Fibroblast of the aortic adventitia (primary cell): ENCODE measurements at regions not wholly inside any gene's neighbourhood (a gene's known extent, or its start where the extent isn't known, plus 50 kb on each side); places are given as distances from the start of the nearest gene placed in this dataset.

ENCODE experiments used
- DNase-seq: peaks from one replicate; pipeline ENCODE4 v3.0.0-alpha.2; 2010; ENCODE audit warnings: low read depth
- H3K4me3 ChIP-seq: 2 replicates; pipeline ENCODE4 v1.5.1; 2011; ENCODE audit warnings: low read depth, mild to moderate bottlenecking, control low read depth, low read length, moderate library complexity
- TF ChIP-seq, protein P1 (sequence below): IDR thresholded peaks from 2 replicates; pipeline ENCODE4 v1.5.1; 2011; ENCODE audit warnings: mild to moderate bottlenecking, low read length, control low read depth, inconsistent platforms; ENCODE audit not compliant: insufficient read depth

DNA sequence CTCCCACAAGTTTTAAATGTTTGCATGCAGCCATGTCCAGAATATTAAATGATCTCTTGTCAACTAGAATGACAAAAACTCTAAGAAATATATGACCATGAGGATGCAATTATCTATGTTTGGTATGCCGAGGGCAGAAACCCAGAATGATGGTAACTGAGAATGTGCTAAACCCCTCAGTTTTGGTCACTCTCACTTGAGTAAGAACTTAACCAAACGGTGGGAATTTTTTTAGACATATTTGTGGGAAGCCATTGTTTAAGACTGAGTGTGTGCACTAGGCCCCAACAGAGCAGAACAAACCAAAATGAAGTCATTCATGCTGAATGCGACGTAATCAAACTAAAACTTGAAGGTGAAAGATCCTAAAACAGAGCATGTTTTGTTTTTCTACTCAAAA, 1927.9 kb upstream of the SEL1L start:
- TF ChIP-seq, protein P1, sequence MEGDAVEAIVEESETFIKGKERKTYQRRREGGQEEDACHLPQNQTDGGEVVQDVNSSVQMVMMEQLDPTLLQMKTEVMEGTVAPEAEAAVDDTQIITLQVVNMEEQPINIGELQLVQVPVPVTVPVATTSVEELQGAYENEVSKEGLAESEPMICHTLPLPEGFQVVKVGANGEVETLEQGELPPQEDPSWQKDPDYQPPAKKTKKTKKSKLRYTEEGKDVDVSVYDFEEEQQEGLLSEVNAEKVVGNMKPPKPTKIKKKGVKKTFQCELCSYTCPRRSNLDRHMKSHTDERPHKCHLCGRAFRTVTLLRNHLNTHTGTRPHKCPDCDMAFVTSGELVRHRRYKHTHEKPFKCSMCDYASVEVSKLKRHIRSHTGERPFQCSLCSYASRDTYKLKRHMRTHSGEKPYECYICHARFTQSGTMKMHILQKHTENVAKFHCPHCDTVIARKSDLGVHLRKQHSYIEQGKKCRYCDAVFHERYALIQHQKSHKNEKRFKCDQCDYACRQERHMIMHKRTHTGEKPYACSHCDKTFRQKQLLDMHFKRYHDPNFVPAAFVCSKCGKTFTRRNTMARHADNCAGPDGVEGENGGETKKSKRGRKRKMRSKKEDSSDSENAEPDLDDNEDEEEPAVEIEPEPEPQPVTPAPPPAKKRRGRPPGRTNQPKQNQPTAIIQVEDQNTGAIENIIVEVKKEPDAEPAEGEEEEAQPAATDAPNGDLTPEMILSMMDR, result no peak
- H3K4me3 ChIP-seq, result no peak overlapping the region
- no peak for DNase-seq

DNA sequence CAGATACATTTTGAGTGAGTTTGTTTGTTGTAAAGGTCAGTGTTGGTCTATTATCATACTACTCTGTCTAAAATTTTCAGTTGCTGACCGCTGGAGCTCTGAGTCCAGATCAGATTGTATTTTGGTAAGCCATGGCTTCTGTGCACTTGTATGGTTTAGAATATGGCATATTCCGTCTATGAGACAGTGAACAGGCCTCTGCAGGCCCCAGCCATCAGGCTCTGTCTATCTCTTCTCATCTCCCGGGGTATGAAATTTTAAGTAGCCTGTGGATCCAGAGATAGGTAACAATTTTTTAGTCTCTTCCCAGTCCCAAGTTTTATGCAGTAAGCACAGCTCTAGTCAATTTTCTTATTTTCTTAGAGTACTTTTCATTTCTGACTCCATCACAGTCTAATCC, 1929.1 kb upstream of the SEL1L start:
- TF ChIP-seq, protein P1, result no peak
- H3K4me3 ChIP-seq, result no peak overlapping the region
- no peak for DNase-seq

DNA sequence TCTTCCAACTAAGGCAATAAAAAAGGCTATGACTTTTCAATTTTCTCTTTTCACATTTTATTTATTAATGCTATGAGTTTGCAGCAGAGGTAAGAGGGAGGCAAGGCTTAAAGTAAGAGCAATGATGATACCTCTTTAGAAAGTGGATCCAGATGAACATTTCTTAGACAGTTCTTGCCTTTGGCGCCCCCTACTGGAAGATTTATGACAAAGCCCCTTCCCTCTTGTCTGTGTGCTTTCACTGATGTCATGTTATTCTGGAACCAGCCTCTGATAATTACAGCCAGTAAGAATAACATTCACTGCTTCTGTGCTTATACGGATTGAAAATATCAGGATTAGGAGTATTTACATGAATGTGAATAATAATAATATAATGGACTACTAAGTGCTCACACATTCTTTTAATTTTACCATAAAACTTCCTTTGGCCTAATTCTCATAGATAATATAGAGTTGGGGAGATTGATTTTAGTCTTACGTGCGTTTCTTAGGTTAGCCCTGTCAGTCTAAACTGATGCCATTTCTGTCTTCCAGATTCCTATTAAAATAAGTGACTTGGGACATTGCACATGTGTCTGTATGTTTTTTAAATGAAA, 1929.9 kb upstream of the SEL1L start:
- TF ChIP-seq, protein P1, result peak; percentile 41
- no peak overlapping the region for H3K4me3 ChIP-seq
- DNase-seq, result peak; percentile 27

DNA sequence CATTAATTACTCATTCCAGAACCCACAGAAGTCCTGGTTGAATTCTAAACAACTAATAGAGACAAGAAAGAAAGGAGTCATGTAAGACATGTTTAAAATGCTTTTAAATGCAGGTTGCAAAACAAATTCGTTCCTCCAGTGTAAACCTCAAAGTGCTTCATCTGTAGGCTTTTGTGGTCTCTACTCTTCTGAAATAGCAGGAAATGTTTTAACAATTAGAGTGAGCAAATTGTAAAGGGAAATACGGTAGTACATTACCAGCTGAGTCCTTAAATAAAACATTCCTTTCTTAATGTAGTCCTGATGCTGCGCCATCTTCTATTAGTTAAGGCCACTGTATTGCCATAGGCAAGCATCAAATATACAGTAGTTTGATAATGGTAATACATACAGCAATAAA, 1934.2 kb upstream of the SEL1L start:
- no peak for DNase-seq
- TF ChIP-seq, protein P1, result no peak
- no peak overlapping the region for H3K4me3 ChIP-seq

DNA sequence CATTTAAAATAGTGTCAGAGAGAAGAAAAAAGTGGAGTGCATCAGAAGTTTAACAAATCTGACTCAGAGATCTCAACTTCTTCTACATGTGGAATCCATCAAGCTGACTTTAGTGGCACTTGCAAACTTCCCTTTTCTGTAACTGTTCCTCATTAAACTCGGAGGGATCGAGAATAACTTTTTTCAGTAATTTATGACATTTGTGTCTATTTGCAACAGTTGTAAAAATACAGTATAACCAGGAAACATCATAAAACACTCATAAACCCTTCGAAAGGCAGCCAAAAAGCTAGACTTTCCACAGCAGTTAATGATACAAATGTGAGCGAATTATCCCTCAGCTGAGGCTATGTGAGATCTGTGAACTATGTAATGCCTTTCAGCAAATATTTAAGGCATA, 1936.8 kb upstream of the SEL1L start:
- no peak for DNase-seq
- no peak overlapping the region for H3K4me3 ChIP-seq
- TF ChIP-seq, protein P1, result no peak

DNA sequence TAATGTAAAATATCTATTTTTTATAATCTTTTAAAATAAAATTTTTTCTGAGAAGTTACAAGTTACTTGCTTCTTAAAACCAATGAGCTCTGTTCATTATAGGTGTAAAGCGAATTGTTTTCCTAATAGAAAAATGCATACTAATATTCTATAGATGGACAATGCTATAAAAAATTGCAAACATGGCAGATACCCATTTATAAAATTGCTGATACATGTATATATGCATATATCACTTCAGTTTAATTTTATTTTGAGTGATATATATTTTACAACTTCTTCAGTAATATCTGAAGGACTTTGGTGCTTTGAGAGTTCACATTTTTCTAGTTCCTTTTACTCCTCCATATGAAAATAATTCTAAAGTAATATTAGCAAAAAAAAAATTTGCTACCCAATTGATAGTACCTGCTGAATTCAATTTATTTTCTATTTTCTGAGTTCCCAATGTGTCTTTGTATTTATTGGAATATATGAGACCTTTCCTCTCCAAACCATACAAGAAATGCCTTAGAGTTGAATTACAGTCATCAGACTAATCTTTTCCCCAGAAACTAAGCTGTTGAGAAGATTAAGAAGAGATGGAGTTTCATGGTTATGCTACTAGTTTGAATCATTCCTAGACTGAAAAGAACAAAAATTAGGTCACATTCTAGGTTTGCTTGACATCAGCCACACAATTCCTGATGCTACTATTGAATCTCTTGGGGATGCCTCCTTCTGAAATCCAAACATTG, 1937.5 kb upstream of the SEL1L start:
- TF ChIP-seq, protein P1, result no peak
- no peak for DNase-seq
- H3K4me3 ChIP-seq, result no peak overlapping the region
